Bone marrow (tissue), 2 donors: ENCODE measurements at regions not wholly inside any gene's neighbourhood (a gene's known extent, or its start where the extent isn't known, plus 50 kb on each side); places are given as distances from the start of the nearest gene placed in this dataset.
"Not testable (repeated sequence)": the region's sequence is repeated elsewhere in the genome, so short reads cannot be mapped to it uniquely, and the experiment has no call there.

Experiments
- DNase-seq, 2 donors: peaks; one replicate each; lab custom pipeline; 2025; lab: John Stamatoyannopoulos, UW

- DNase-seq, result no peak
Observed at GRCh38 chr6:166724576-166724975, 97.5 kb upstream of the RPS6KA2 start.

- DNase-seq, result no peak
Observed at GRCh38 chr6:166722785-166723184, 95.7 kb upstream of the RPS6KA2 start.

- no peak for DNase-seq
Observed at GRCh38 chr6:166721576-166721975, 94.5 kb upstream of the RPS6KA2 start.

GRCh38 chr6:166720856-166721255, 93.8 kb upstream of the RPS6KA2 start:
- no peak for DNase-seq

- DNase-seq, result no peak
Observed at GRCh38 chr6:166719019-166719418, 92.0 kb upstream of the RPS6KA2 start.

GRCh38 chr6:166718516-166718915, 91.5 kb upstream of the RPS6KA2 start:
- no peak for DNase-seq

- DNase-seq, result no peak
Observed at GRCh38 chr6:166716910-166717617, 90.0 kb upstream of the RPS6KA2 start.

GRCh38 chr6:166715992-166716391, 88.9 kb upstream of the RPS6KA2 start:
- DNase-seq, result no peak

- DNase-seq, result no peak
Observed at GRCh38 chr6:166715065-166715464, 88.0 kb upstream of the RPS6KA2 start.

GRCh38 chr6:166714581-166714980, 87.5 kb upstream of the RPS6KA2 start:
- no peak for DNase-seq

GRCh38 chr6:166714187-166714510, 87.1 kb upstream of the RPS6KA2 start:
- no peak for DNase-seq

- no peak for DNase-seq
Observed at GRCh38 chr6:166713434-166714186, 86.6 kb upstream of the RPS6KA2 start.

- no peak for DNase-seq
Observed at GRCh38 chr6:166712286-166713228, 85.5 kb upstream of the RPS6KA2 start.

GRCh38 chr6:166710084-166710483, 83.0 kb upstream of the RPS6KA2 start:
- no peak for DNase-seq

- DNase-seq, result no peak
Observed at GRCh38 chr6:166708460-166708859, 81.4 kb upstream of the RPS6KA2 start.

- DNase-seq, result no peak
Observed at GRCh38 chr6:166707045-166707444, 80.0 kb upstream of the RPS6KA2 start.

GRCh38 chr6:166705069-166705468, 78.0 kb upstream of the RPS6KA2 start:
- DNase-seq, result no peak

GRCh38 chr6:166704171-166704570, 77.1 kb upstream of the RPS6KA2 start:
- no peak for DNase-seq

- no peak for DNase-seq
Observed at GRCh38 chr6:166703149-166703710, 76.2 kb upstream of the RPS6KA2 start.

GRCh38 chr6:166701424-166701823, 74.4 kb upstream of the RPS6KA2 start:
- DNase-seq, result not testable (repeated sequence)

GRCh38 chr6:166700871-166701270, 73.8 kb upstream of the RPS6KA2 start:
- DNase-seq, result not testable (repeated sequence)

- DNase-seq, result no peak
Observed at GRCh38 chr6:166697113-166697512, 70.1 kb upstream of the RPS6KA2 start.
